Midbrain (tissue), 1 donor: ENCODE measurements at regions not wholly inside any gene's neighbourhood (a gene's known extent, or its start where the extent isn't known, plus 50 kb on each side); places are given as distances from the start of the nearest gene placed in this dataset.
A peak's percentile ranks its signal among the peaks of the same experiment; 100 is the strongest.
"Not testable (repeated sequence)": the region's sequence is repeated elsewhere in the genome, so short reads cannot be mapped to it uniquely, and the experiment has no call there.

ENCODE experiments used
- DNase-seq: peaks from one replicate; lab custom pipeline; 2025; lab: John Stamatoyannopoulos, UW

DNA sequence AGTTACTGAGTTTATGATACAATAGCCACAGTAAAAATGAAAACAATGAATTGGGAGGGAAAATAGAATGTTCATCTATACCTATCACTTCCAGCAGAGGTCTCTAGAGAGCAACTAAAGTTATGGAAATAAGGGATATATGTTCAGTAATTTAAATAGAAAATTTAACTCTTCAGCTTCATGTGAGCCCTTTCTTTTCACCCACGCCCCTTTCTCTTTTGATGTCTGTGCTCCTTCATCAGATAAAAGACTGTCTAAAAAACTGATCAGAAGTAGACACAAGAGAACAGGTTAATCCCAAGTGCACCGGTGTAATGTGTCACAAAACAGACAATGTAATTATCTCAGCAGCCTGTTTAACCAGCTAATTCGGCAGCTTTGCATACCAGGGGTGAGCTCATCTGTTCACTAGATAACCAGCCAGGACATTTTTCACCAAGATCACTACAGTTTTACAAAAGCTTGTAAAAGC, 238.5 kb upstream of the ERBB4 start:
- DNase-seq = no peak

GRCh38 chr2:212773808-212774339, 235.3 kb upstream of the ERBB4 start:
- DNase-seq = no peak

GRCh38 chr2:212770240-212770639, 231.6 kb upstream of the ERBB4 start:
- no peak for DNase-seq

DNA sequence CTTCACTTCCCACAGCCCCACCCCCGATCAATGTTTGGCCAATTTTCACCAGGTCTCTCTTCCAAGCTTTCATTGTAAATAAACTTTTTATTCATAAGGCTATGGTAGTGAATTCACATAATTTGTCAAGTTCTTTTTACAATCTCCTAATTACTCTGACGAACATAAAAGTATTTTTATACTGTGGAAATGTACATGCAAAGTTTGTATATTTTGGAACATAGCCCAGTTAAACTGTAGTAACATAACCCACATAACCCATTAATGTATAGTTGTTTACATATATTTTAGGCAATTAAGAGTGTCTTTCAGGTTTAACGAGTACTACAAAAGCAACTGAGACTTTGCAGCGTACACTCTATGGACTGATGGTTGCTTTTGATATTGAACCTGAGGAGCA, 228.3 kb upstream of the ERBB4 start:
- no peak for DNase-seq

DNA sequence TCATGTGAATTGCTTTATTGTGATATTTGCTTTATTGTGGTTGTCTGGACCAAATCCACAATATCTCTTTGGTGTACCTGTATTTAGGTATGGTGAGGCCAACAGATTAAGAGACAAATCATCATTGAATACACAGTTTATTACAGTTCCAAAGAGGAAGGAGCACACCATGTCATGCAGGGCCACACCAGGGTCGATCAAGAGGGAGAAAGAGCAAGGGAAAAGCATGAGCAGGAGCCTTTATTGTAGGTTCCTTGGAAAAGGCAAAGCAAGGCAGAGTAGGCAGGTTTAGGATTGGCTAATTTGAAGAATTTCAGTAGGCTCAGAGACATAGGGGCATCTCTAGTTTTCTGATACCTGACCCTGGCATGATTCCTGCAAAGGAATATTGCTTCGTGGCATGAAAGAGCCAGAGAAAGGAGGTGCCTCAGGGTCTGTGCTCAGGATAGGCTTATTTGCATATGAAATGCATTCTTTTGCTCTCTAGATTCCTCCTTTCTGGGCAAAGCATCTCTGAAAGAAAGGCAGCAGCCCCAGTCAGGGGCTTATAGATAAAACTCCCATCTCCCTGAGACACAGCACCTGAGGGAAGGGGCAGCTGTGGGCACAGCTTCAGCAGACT, 214.2 kb upstream of the ERBB4 start:
- DNase-seq = no peak

- no peak for DNase-seq
These were observed 206.8 kb upstream of the ERBB4 start for GRCh38 chr2:212745359-212745758.

- no peak for DNase-seq
These were observed 199.0 kb upstream of the ERBB4 start for GRCh38 chr2:212737392-212738172.

DNA sequence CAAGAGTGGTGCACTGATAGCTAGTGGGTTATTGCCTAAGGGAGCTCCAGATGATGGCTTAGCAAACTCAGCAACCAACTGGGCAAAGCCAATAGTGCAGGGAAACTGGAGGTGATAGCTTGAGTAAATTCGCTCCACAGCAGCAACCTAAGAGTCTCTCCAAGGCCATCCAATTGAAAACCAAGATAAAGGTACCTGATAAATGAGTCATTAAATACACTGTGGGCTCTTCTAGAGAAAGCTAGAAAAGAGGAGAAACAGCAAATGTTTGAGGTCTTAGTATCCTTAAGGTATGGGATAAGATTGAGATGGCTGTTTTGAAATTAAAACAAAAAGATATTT, 197.8 kb upstream of the ERBB4 start:
- DNase-seq = no peak

GRCh38 chr2:212733273-212733672, 194.7 kb upstream of the ERBB4 start:
- no peak for DNase-seq

DNA sequence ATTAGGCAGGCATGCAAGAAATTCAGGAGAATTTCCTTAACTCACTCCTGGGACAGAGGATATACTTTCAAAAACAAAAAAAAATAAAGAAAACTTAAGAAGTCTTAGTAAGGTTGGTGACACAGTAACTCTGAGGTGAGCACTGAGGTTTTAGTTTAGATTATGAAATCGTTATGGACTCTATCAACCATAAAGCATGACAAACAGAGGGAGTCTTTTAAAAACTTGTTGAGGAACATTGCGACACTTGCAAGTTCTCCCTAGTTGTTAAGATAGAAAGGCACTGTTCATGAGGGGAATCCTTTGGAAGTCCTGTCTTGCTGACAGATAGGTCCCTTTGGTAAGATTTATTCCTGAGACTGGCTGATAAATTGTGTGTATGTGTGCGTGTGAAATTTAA, 194.3 kb upstream of the ERBB4 start:
- no peak for DNase-seq

DNA sequence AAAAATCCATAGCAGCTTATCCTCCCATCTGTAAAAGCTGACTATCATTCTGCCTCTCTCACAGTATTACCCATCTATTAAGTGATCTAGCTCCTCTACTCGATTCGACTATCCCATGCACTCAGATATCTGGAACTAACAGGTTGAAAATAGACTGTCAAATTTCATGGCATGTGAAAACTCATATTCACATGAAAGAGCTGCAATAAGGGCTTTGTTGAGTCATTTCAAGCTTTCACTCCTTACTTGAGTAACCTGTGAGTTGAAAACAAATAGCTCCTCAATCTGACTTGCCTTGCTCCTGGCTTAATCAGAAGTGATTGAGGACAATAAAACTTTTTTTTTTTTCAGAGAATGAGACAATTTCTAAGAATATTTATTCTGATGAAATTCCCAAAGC, 192.4 kb upstream of the ERBB4 start:
- DNase-seq = no peak

- no peak for DNase-seq
These were observed 190.1 kb upstream of the ERBB4 start for GRCh38 chr2:212728717-212729116.

- DNase-seq = no peak
These were observed 189.1 kb upstream of the ERBB4 start for GRCh38 chr2:212727751-212728150.

GRCh38 chr2:212726403-212726802, 187.8 kb upstream of the ERBB4 start:
- DNase-seq = no peak

DNA sequence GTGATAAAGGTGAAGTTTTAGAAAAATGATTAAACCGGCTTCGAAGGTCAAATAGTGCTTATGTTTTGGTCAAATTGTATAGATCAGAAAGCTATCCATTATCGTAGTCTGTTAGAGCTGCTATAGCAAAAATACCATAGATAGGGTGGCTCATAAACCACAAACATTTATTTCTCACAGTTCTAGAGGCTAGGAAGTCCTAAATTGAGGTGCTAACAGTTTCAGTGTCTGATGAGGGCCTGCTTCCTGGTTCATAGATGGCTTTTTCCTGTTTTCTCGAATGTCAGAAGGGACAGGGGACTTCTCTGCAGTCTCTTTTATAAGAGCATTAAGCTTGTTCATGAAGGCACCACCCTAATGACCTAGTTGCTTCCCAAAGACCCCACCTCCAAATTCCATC, 186.6 kb upstream of the ERBB4 start:
- DNase-seq = no peak

DNA sequence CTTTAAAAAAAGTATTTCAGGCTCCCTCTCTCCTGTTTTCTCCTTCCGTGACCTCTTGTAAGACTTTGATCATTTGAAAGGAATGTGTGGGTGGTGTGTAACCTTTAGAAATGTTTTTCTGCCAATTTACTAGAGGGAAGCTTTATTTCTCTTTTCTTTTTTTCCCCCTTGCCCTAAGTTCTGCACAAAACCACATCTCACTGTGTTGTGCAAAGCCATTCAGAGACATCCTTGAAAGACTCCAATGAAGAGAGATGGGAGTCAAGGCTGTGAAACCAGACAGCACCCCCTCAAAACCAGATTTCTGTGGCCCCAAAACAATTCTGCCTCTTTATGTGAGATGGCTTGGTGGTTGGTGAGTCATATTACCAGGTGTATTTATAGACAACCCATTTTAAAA, 184.6 kb upstream of the ERBB4 start:
- DNase-seq = no peak

GRCh38 chr2:212722046-212722445, 183.4 kb upstream of the ERBB4 start:
- DNase-seq = no peak

DNA sequence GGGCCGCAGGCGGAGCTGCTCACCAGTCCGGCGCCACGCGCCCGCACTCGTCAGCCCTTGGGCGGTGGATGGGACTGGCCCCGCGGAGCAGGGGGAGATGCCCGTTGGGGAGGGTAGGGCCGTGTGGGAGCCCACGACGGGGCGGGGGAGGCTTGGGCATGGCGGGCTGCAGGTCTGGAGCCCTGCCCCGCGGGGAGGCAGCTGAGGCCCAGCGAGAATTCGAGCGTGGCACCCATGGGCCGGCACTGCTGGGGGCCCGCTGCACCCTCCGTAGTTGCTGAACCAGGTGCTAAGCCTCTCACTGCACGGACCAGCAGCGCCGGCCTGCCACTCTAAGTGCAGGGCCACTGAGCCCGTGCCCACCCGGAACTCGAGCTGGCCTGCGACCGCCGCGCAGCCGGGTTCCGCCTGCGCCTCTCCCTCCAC, 182.4 kb upstream of the ERBB4 start:
- no peak for DNase-seq

GRCh38 chr2:212715411-212715810, 176.8 kb upstream of the ERBB4 start:
- not testable (repeated sequence) for DNase-seq

DNA sequence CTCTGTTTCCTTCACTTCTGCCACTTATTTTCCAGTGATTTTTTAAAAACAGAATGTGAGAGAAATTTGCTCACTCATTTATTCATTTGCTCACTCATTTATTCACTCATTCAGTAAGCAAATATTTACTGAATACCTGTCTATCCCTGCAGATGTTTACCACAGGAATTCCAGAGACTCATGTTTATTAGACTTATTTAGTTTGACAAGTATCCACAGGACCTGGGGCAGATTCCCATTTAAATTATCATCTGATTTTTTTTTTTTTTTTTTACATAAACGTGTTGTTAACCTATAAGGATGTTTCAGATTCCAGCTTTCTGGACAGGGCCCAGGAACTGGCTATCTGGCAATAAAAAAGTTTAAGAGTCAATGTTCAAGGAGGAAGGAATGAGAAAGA, 175.1 kb upstream of the ERBB4 start:
- no peak for DNase-seq

DNA sequence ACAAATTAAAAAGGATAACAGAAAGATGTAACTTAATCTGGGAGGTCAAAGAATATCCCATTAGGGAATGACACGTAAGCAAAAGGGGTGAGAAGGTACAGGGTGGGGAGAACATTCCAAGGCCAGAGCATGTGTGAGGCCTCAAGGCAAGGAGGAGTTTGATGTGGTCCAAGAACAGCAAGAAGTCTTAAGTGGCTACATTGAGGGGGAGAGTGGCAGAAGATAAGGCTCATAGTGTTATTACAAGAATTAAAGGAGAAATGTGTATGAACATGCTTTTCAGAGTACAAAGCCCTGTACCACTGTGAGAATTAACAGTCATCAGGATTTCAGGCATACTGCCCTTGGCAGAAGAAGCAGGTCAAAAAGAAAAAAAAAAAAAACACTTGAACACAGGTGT, 174.4 kb upstream of the ERBB4 start:
- no peak for DNase-seq

DNA sequence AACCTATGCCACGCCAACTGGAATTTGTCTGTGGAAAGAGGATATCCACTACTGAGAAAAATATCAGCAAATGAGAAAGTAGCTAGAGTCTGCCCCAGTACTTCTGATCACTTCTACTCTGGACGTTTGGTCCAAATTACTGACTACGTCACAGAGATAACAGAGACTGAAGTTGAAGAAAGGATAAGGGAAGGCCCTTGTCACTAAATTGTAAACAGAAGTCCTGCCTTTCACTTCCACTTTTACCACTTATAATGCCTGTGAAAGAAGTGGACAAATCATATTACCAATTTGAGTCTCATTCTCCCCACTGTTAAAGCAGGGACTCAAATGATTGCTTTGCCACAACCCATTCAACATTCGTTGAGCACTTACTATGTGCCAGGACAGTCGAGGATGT, 173.9 kb upstream of the ERBB4 start:
- DNase-seq = peak; percentile 16

GRCh38 chr2:212711856-212712255, 173.3 kb upstream of the ERBB4 start:
- DNase-seq = peak; percentile 32

DNA sequence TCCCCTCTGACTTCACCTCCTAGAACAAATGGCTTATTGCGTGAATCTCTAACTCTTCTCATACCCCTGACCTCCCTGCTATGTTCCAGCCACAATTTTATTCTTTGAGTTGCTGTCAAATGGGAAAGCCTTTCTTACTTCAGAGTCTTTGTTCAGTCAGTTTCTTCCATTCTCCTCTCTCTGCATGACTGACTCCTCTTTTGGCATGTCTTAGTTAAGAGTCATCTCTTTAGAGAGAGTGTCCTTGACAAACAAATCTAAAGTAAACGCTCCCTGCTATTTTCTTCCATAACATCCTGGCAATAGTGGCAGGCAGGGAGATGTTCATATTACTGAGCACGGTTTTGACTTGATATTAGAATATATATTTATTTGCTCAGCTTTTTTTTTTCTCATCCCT, 170.7 kb upstream of the ERBB4 start:
- no peak for DNase-seq
